IMR-90 (cell line): ENCODE measurements at regions not wholly inside any gene's neighbourhood (a gene's known extent, or its start where the extent isn't known, plus 50 kb on each side); places are given as distances from the start of the nearest gene placed in this dataset.

Experiments used
- ATAC-seq: fragments of 200-7000 bp; cut with Tn5 transposase; 2 replicates; pipeline ENCODE4 v1.9.1; 2020; ENCODE audit warnings: low read depth, mild to moderate bottlenecking, moderate library complexity
- BruUV-seq: library from RNA; stranded (reverse); fragments of 400-500 nt; replicated peaks from 2 replicates; lab custom pipeline; 2021; lab: Mats Ljungman, UMichigan
- CTCF ChIA-PET: fragments of 300-600 bp; formaldehyde crosslinking; extraction: SDS; loops from one replicate; lab custom pipeline; 2021; ENCODE audit warnings: antibody characterized with exemption; lab: Yijun Ruan, JAX
- POLR2A ChIA-PET: fragments of 300-600 bp; sonication (Branson Sonifier 250); formaldehyde crosslinking; loops from one replicate; lab custom pipeline; 2022; ENCODE audit warnings: antibody characterized with exemption; ENCODE audit not compliant: unreplicated experiment; lab: Charles Lee
- DNase-seq: peaks from one replicate; pipeline ENCODE4 v3.0.0; 2013
- H2AFZ ChIP-seq: replicated peaks from 2 replicates; pipeline ENCODE3; 2013; ENCODE audit warnings: low read length, mild to moderate bottlenecking; ENCODE audit not compliant: poor library complexity
- H2AK5ac ChIP-seq: 2 replicates; pipeline ENCODE4 v1.6.1; 2013; ENCODE audit warnings: low read depth, low read length, inconsistent platforms
- H2AK9ac ChIP-seq: replicated peaks from 2 replicates; pipeline ENCODE3; 2013; ENCODE audit warnings: mild to moderate bottlenecking, low read depth, low read length, moderate library complexity; ENCODE audit not compliant: poor library complexity
- H2BK120ac ChIP-seq: 2 replicates; pipeline ENCODE4 v1.6.1; 2013; ENCODE audit warnings: low read depth, low read length, inconsistent platforms
- H2BK15ac ChIP-seq: 3 replicates; pipeline ENCODE4 v1.6.1; 2013; ENCODE audit warnings: low read depth, low read length, inconsistent platforms
- H2BK20ac ChIP-seq: 2 replicates; pipeline ENCODE4 v1.6.1; 2013; ENCODE audit warnings: low read depth, mild to moderate bottlenecking, inconsistent platforms, low read length, moderate library complexity
- H2BK5ac ChIP-seq: 2 replicates; pipeline ENCODE4 v1.6.1; 2013; ENCODE audit warnings: mild to moderate bottlenecking, low read depth, low read length, inconsistent platforms; ENCODE audit not compliant: poor library complexity, severe bottlenecking
- H3K14ac ChIP-seq: replicated peaks from 2 replicates; pipeline ENCODE4 v1.6.1; 2013; ENCODE audit warnings: low read depth, low read length, inconsistent platforms
- H3K18ac ChIP-seq: 2 replicates; pipeline ENCODE4 v1.6.1; 2013; ENCODE audit warnings: low read depth, low read length, control low read depth
- H3K23ac ChIP-seq: 2 replicates; pipeline ENCODE4 v1.6.1; 2013; ENCODE audit warnings: low read depth, low read length, inconsistent platforms
- H3K27ac ChIP-seq: 2 replicates; pipeline ENCODE4 v1.5.1; 2013; ENCODE audit warnings: mild to moderate bottlenecking, control low read depth, low read length; ENCODE audit not compliant: insufficient read depth
- H3K27me3 ChIP-seq: 2 replicates; pipeline ENCODE4 v1.6.1; 2013; ENCODE audit warnings: low read length; ENCODE audit not compliant: control insufficient read depth, insufficient read depth
- H3K36me3 ChIP-seq: 2 replicates; pipeline ENCODE4 v1.6.1; 2013; ENCODE audit warnings: low read length, mixed read lengths; ENCODE audit not compliant: control insufficient read depth, insufficient read depth
- H3K4ac ChIP-seq: 2 replicates; pipeline ENCODE4 v1.6.1; 2013; ENCODE audit warnings: low read depth, low read length, inconsistent platforms
- H3K4me1 ChIP-seq: 2 replicates; pipeline ENCODE4 v1.6.1; 2013; ENCODE audit warnings: low read length, mixed read lengths; ENCODE audit not compliant: control insufficient read depth, insufficient read depth
- H3K4me2 ChIP-seq: 2 replicates; pipeline ENCODE4 v1.6.1; 2013; ENCODE audit warnings: low read depth, mild to moderate bottlenecking, control low read depth, low read length, moderate library complexity
- H3K4me3 ChIP-seq: 2 replicates; pipeline ENCODE4 v1.5.1; 2013; ENCODE audit warnings: low read depth, mild to moderate bottlenecking, control low read depth, low read length, moderate library complexity; ENCODE audit not compliant: insufficient read depth
- H3K56ac ChIP-seq: 2 replicates; pipeline ENCODE4 v1.6.1; 2013; ENCODE audit warnings: low read length, inconsistent platforms; ENCODE audit not compliant: insufficient read depth; ENCODE audit errors: extremely low read depth
- H3K79me1 ChIP-seq, 2 experiments: 2 replicates each; pipeline ENCODE4 v1.6.1; 2013; ENCODE audit warnings: low read length in 2 of 2, inconsistent platforms in 1 of 2, low read depth in 1 of 2
- H3K9ac ChIP-seq: 2 replicates; pipeline ENCODE4 v1.6.1; 2013; ENCODE audit warnings: low read depth, low read length, control low read depth
- H3K9me1 ChIP-seq: 2 replicates; pipeline ENCODE4 v1.6.1; 2013; ENCODE audit warnings: low read length, inconsistent platforms; ENCODE audit not compliant: insufficient read depth
- H3K9me3 ChIP-seq: 2 replicates; pipeline ENCODE4 v1.6.1; 2013; ENCODE audit warnings: low read length; ENCODE audit not compliant: control insufficient read depth, insufficient read depth
- H4K20me1 ChIP-seq: 2 replicates; pipeline ENCODE4 v1.6.1; 2013; ENCODE audit warnings: low read length, inconsistent platforms; ENCODE audit not compliant: insufficient read depth
- H4K5ac ChIP-seq: 2 replicates; pipeline ENCODE4 v1.6.1; 2013; ENCODE audit warnings: mild to moderate bottlenecking, low read depth, low read length, control low read depth
- H4K8ac ChIP-seq, 2 experiments: 2 replicates each; pipeline ENCODE4 v1.6.1; 2013; ENCODE audit warnings: low read depth in 2 of 2, low read length in 2 of 2, control low read depth in 1 of 2, inconsistent platforms in 1 of 2
- H4K91ac ChIP-seq: 2 replicates; pipeline ENCODE4 v1.6.1; 2013; ENCODE audit warnings: low read depth, low read length, inconsistent platforms; ENCODE audit not compliant: insufficient read depth
- CHD1 ChIP-seq: IDR thresholded peaks from 2 replicates; pipeline ENCODE4 v1.6.1; 2012; ENCODE audit warnings: low read depth, low read length, improper control_type of control experiment
- FOS ChIP-seq: fragments of 150-350 bp; IDR thresholded peaks from 2 replicates; pipeline ENCODE4 v1.6.1; 2016; ENCODE audit warnings: low read depth, low read length
- MAFK ChIP-seq: IDR thresholded peaks from 2 replicates; pipeline ENCODE4 v1.6.1; 2012; ENCODE audit warnings: low read depth, low read length, improper control_type of control experiment
- MAZ ChIP-seq: IDR thresholded peaks from 2 replicates; pipeline ENCODE4 v1.6.1; 2012; ENCODE audit warnings: low read depth, mild to moderate bottlenecking, low read length, improper control_type of control experiment, moderate library complexity, borderline replicate concordance
- NFE2L2 ChIP-seq: fragments of 150-350 bp; IDR thresholded peaks from 2 replicates; pipeline ENCODE4 v1.6.1; 2016; ENCODE audit warnings: low read depth, mild to moderate bottlenecking, low read length
- POLR2A ChIP-seq: IDR thresholded peaks from 2 replicates; pipeline ENCODE4 v1.6.1; 2012; ENCODE audit warnings: mild to moderate bottlenecking, low read depth, low read length
- RFX5 ChIP-seq: IDR thresholded peaks from 2 replicates; pipeline ENCODE4 v1.8.0; 2012; ENCODE audit warnings: low read depth, mild to moderate bottlenecking, low read length, moderate library complexity
- SMC3 ChIP-seq: fragments of 150-350 bp; IDR thresholded peaks from 2 replicates; pipeline ENCODE4 v1.6.1; 2016; ENCODE audit warnings: low read depth, mild to moderate bottlenecking, antibody characterized with exemption, low read length, moderate library complexity
- USF2 ChIP-seq: fragments of 150-350 bp; IDR thresholded peaks from 2 replicates; pipeline ENCODE4 v1.6.1; 2017; ENCODE audit warnings: mild to moderate bottlenecking, antibody characterized with exemption, low read length, low read depth
- WGBS, 2 experiments: methylation state at CpG; one replicate each; pipeline versions ENCODE4 v1.1.5 to v1.1.7; 2013; ENCODE audit warnings: missing lambda C conversion rate in 2 of 2; ENCODE audit not compliant: insufficient read length in 1 of 2; ENCODE audit errors: extremely low coverage in 2 of 2; 5-methylcytosine and 5-hydroxymethylcytosine counted together
- dilution Hi-C: fragments of 300-500 bp; cut with HindIII; formaldehyde crosslinking; loops from one replicate; pipeline ENCODE4 v1.14.3; 2018; ENCODE audit warnings: low sequenced_read_pairs; ENCODE audit not compliant: unreplicated experiment
- in situ Hi-C: fragments of 300-500 bp; cut with MboI; formaldehyde crosslinking; loops from 3 replicates; pipeline ENCODE4 v1.14.3; 2019; ENCODE audit warnings: low sequenced_read_pairs, inconsistent platforms, mixed read lengths
- intact Hi-C: fragments of 100-400 bp; cut with micrococcal nuclease; formaldehyde crosslinking; loops from 2 replicates; pipeline ENCODE4 v1.10.0; 2022

- H3K56ac ChIP-seq: no peak overlapping the region
- DNase-seq (no peak), ATAC-seq (no peak)
- H2AK5ac ChIP-seq: no peak overlapping the region
- no peak overlapping the region for H3K27ac ChIP-seq
- H3K9ac ChIP-seq: no peak overlapping the region
- H3K14ac ChIP-seq: no peak overlapping the region
- H2BK15ac ChIP-seq: no peak overlapping the region
- in situ Hi-C loops (no loop called here), dilution Hi-C loops (no loop called here), intact Hi-C loops (no loop called here)
- H3K9me1 ChIP-seq: no peaks in the 10 kb centered on the region
- H4K91ac ChIP-seq: no peak overlapping the region
- H2BK20ac ChIP-seq: no peak overlapping the region
- no CpG with 5 or more reads among the region's 2 CpGs for WGBS, 2 experiments
- no peak overlapping the region for H3K23ac ChIP-seq
- H3K27me3 ChIP-seq: no peaks in the 10 kb centered on the region; the same call in 1 of the 2 replicates
- no peaks in the 10 kb centered on the region for H3K36me3 ChIP-seq
- no peaks in the 10 kb centered on the region for H3K4me1 ChIP-seq
- H3K18ac ChIP-seq: no peak overlapping the region
- no peak overlapping the region for H2AFZ ChIP-seq
- H4K5ac ChIP-seq: no peak overlapping the region
- no peak overlapping the region for H3K4ac ChIP-seq
- H4K8ac ChIP-seq: no peak overlapping the region
- H4K20me1 ChIP-seq: no peaks in the 10 kb centered on the region
- H2BK120ac ChIP-seq: no peak overlapping the region
- no peak for TF ChIP-seq CHD1
- TF ChIP-seq POLR2A: no peak
- no peak for TF ChIP-seq USF2
- TF ChIP-seq RFX5: no peak
- TF ChIP-seq NFE2L2: no peak
- TF ChIP-seq FOS: no peak
- no peak for TF ChIP-seq MAZ
- TF ChIP-seq SMC3: no peak
- TF ChIP-seq MAFK: no peak
- no TSS peak for BruUV-seq
- ChIA-PET CTCF (no interaction called here), POLR2A (no interaction called here)
- H2AK9ac ChIP-seq: no peak overlapping the region
- H3K4me3 ChIP-seq: no peak overlapping the region
- H2BK5ac ChIP-seq: no peak overlapping the region
- H3K4me2 ChIP-seq: no peak overlapping the region
- no peaks in the 10 kb centered on the region for H3K9me3 ChIP-seq
- H3K79me1 ChIP-seq: no peaks in the 10 kb centered on the region
Measured at GRCh38 chr15:57878573-57878972, 172.1 kb downstream of the POLR2M start.
